HL-60 (cell line): ENCODE measurements at regions not wholly inside any gene's neighbourhood (a gene's known extent, or its start where the extent isn't known, plus 50 kb on each side); places are given as distances from the start of the nearest gene placed in this dataset.

Experiments
- SPI1 ChIP-seq: IDR thresholded peaks from 2 replicates; pipeline ENCODE4 v1.6.1; 2012; ENCODE audit warnings: low read depth, mild to moderate bottlenecking, borderline replicate concordance
- TF ChIP-seq, protein P1 (sequence below): IDR thresholded peaks from 2 replicates; pipeline ENCODE4 v1.6.1; 2012; ENCODE audit warnings: low read depth; ENCODE audit not compliant: insufficient replicate concordance
- TF ChIP-seq, protein P2 (sequence below): IDR thresholded peaks from one replicate; pipeline ENCODE4 v1.5.1; 2011; ENCODE audit warnings: low read length, control low read depth, inconsistent platforms; ENCODE audit not compliant: insufficient read depth

DNA sequence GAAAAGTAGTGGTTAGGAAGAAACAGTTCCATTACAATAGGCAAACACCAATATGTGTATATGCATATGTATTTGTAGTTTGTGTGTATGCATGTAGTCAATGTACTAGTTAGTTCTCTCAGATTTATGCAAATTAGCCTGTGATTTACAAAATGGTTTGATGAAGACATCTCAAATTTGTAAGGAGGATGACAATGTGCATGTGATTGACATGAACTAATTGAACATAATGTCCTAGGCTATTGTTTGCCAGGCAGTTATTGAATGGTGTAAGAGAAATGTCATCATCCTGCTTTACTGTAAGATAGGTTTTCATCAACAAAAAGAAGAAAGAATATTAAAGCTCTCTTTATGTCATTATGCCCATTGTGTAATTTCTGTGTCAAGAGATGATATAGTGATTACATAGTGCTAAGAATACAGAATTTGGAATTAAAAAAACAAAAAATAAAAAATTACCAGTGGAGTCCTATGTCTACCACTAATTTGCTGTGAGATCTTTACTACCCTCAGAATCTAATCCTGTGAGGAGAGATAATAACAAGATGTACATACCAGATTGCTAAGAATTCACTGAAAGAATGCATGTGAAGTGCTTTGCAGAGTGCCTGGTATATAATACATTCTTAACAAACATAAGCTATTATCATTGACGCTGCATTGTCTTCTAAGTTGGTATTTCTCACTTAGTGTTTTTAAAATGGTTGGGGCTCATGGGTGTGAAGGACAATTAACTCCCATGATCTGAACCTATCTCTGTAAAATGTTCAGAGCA lies 258.0 kb downstream of the CPS1 start:
- TF ChIP-seq, protein P1, sequence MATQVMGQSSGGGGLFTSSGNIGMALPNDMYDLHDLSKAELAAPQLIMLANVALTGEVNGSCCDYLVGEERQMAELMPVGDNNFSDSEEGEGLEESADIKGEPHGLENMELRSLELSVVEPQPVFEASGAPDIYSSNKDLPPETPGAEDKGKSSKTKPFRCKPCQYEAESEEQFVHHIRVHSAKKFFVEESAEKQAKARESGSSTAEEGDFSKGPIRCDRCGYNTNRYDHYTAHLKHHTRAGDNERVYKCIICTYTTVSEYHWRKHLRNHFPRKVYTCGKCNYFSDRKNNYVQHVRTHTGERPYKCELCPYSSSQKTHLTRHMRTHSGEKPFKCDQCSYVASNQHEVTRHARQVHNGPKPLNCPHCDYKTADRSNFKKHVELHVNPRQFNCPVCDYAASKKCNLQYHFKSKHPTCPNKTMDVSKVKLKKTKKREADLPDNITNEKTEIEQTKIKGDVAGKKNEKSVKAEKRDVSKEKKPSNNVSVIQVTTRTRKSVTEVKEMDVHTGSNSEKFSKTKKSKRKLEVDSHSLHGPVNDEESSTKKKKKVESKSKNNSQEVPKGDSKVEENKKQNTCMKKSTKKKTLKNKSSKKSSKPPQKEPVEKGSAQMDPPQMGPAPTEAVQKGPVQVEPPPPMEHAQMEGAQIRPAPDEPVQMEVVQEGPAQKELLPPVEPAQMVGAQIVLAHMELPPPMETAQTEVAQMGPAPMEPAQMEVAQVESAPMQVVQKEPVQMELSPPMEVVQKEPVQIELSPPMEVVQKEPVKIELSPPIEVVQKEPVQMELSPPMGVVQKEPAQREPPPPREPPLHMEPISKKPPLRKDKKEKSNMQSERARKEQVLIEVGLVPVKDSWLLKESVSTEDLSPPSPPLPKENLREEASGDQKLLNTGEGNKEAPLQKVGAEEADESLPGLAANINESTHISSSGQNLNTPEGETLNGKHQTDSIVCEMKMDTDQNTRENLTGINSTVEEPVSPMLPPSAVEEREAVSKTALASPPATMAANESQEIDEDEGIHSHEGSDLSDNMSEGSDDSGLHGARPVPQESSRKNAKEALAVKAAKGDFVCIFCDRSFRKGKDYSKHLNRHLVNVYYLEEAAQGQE = no peak
- TF ChIP-seq, protein P2, sequence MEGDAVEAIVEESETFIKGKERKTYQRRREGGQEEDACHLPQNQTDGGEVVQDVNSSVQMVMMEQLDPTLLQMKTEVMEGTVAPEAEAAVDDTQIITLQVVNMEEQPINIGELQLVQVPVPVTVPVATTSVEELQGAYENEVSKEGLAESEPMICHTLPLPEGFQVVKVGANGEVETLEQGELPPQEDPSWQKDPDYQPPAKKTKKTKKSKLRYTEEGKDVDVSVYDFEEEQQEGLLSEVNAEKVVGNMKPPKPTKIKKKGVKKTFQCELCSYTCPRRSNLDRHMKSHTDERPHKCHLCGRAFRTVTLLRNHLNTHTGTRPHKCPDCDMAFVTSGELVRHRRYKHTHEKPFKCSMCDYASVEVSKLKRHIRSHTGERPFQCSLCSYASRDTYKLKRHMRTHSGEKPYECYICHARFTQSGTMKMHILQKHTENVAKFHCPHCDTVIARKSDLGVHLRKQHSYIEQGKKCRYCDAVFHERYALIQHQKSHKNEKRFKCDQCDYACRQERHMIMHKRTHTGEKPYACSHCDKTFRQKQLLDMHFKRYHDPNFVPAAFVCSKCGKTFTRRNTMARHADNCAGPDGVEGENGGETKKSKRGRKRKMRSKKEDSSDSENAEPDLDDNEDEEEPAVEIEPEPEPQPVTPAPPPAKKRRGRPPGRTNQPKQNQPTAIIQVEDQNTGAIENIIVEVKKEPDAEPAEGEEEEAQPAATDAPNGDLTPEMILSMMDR = no peak
- no peak for TF ChIP-seq SPI1
